Prostate gland (tissue), 2 donors: ENCODE measurements at regions not wholly inside any gene's neighbourhood (a gene's known extent, or its start where the extent isn't known, plus 50 kb on each side); places are given as distances from the start of the nearest gene placed in this dataset.

Experiments
- DNase-seq: peaks from one replicate; pipeline ENCODE4 v3.0.0-alpha.2; 2019; ENCODE audit warnings: low spot score
- H3K27ac ChIP-seq, 2 donors: fragments of 200-600 bp; sonication (generic); 2 replicates each; pipeline ENCODE4 v1.5.1; 2017 to 2019
- H3K27me3 ChIP-seq: fragments of 200-600 bp; sonication (generic); replicated peaks from 2 replicates; pipeline ENCODE4 v1.5.1; 2019; ENCODE audit not compliant: insufficient read depth
- H3K36me3 ChIP-seq, 2 donors: fragments of 200-600 bp; sonication (generic); 1 replicate in 1 of 2; 2 replicates in 1 of 2; pipeline versions ENCODE4 v1.5.1 to v1.8.1; 2017 to 2019
- H3K4me1 ChIP-seq: fragments of 200-600 bp; sonication (generic); replicated peaks from 2 replicates; pipeline ENCODE4 v1.5.1; 2019
- H3K4me3 ChIP-seq, 2 donors: fragments of 200-600 bp; sonication (generic); 2 replicates each; pipeline ENCODE4 v1.5.1; 2017 to 2019
- H3K9me3 ChIP-seq: fragments of 200-600 bp; sonication (generic); 2 replicates; pipeline ENCODE4 v1.5.1; 2017
- CTCF ChIP-seq, 4 experiments: fragments of 200-600 bp in 2 of 4; fragments of 450-650 bp in 2 of 4; sonication (generic) in 2 of 4; IDR thresholded peaks; 1 replicate in 3 of 4; 2 replicates in 1 of 4; pipeline ENCODE4 v1.5.1; 2016 to 2019; ENCODE audit warnings: antibody characterized with exemption in 4 of 4, mild to moderate bottlenecking in 2 of 4, moderate library complexity in 2 of 4
- POLR2A ChIP-seq: fragments of 450-650 bp; IDR thresholded peaks from one replicate; pipeline ENCODE4 v1.6.1; 2016; ENCODE audit warnings: antibody characterized with exemption, mild to moderate bottlenecking
- POLR2AphosphoS5 ChIP-seq: sonication (generic); formaldehyde crosslinking; IDR thresholded peaks from one replicate; pipeline ENCODE4 v1.6.1; 2017; ENCODE audit warnings: antibody characterized with exemption
- WGBS: methylation state at CpG from one replicate; pipeline ENCODE4 v1.1.5; 2018; 5-methylcytosine and 5-hydroxymethylcytosine counted together
- intact Hi-C: fragments of 100-400 bp; cut with DNase I; formaldehyde crosslinking; loops from one replicate; pipeline ENCODE4 v1.14.2; 2022

GRCh38 chr5:168120401-168121137 lies 170.9 kb upstream of the WWC1 start:
- no peaks in the 10 kb centered on the region for H3K36me3 ChIP-seq
- intact Hi-C loops, result no loop called here
- H3K27ac ChIP-seq, result no peak overlapping the region
- H3K4me1 ChIP-seq, result no peaks in the 10 kb centered on the region
- no peak for DNase-seq
- WGBS, result 79% methylated on average over 10 of the region's 10 CpGs
- no peak for TF ChIP-seq CTCF (IDR thresholded peaks at IDR 0.05)
- TF ChIP-seq POLR2A, result no peak
- TF ChIP-seq POLR2AphosphoS5, result no peak
- no peak overlapping the region for H3K4me3 ChIP-seq
- H3K27me3 ChIP-seq, result no peaks in the 10 kb centered on the region
- H3K9me3 ChIP-seq, result no peaks in the 10 kb centered on the region

GRCh38 chr5:168121138-168121494 lies 170.3 kb upstream of the WWC1 start:
- Histone ChIP-seq H3K27me3 (no peaks in the 10 kb centered on the region), H3K4me1 (no peaks in the 10 kb centered on the region), H3K4me3 (no peak overlapping the region), H3K27ac (no peak overlapping the region), H3K9me3 (no peaks in the 10 kb centered on the region), H3K36me3 (no peaks in the 10 kb centered on the region)
- intact Hi-C loops, result no loop called here
- 89% methylated on average over 4 of the region's 4 CpGs for WGBS
- TF ChIP-seq CTCF (IDR thresholded peaks at IDR 0.05) (no peak), POLR2AphosphoS5 (no peak), POLR2A (no peak)
- no peak for DNase-seq

GRCh38 chr5:168123631-168124528 lies 167.6 kb upstream of the WWC1 start:
- H3K27ac ChIP-seq, result no peak overlapping the region
- H3K27me3 ChIP-seq, result no peaks in the 10 kb centered on the region
- no peaks in the 10 kb centered on the region for H3K4me1 ChIP-seq
- no peaks in the 10 kb centered on the region for H3K9me3 ChIP-seq
- TF ChIP-seq CTCF (IDR thresholded peaks at IDR 0.05) (no peak), POLR2A (no peak), POLR2AphosphoS5 (no peak)
- H3K36me3 ChIP-seq, result no peaks in the 10 kb centered on the region
- no peak for DNase-seq
- WGBS, result 86% methylated on average over 8 of the region's 8 CpGs
- intact Hi-C loops, result no loop called here
- H3K4me3 ChIP-seq, result no peak overlapping the region

GRCh38 chr5:168125445-168126199 lies 165.8 kb upstream of the WWC1 start:
- 87% methylated on average over 14 of the region's 14 CpGs for WGBS
- TF ChIP-seq POLR2AphosphoS5 (no peak), POLR2A (no peak), CTCF (IDR thresholded peaks at IDR 0.05) (no peak)

More at GRCh38 chr5:168125445-168126199, 165.8 kb upstream of the WWC1 start:
- Histone ChIP-seq H3K4me3 (no peak overlapping the region), H3K4me1 (no peaks in the 10 kb centered on the region), H3K9me3 (no peaks in the 10 kb centered on the region), H3K27ac (no peak overlapping the region), H3K27me3 (no peaks in the 10 kb centered on the region), H3K36me3 (no peaks in the 10 kb centered on the region)
- intact Hi-C loops, result no loop called here
- DNase-seq, result no peak
